A673 (cell line): ENCODE measurements at regions not wholly inside any gene's neighbourhood (a gene's known extent, or its start where the extent isn't known, plus 50 kb on each side); places are given as distances from the start of the nearest gene placed in this dataset.

ENCODE experiments used
- BruUV-seq: library from RNA; stranded (reverse); fragments of 400-500 nt; replicated peaks from 2 replicates; lab custom pipeline; 2021; lab: Mats Ljungman, UMichigan
- CTCF ChIA-PET: fragments of 300-600 bp; sonication (Branson Sonifier 250); formaldehyde crosslinking; loops from one replicate; lab custom pipeline; 2022; ENCODE audit warnings: antibody characterized with exemption; lab: Charles Lee
- POLR2A ChIA-PET: fragments of 300-600 bp; sonication (Branson Sonifier 250); formaldehyde crosslinking; loops from one replicate; lab custom pipeline; 2022; ENCODE audit warnings: antibody characterized with exemption; ENCODE audit not compliant: low non-redundant PET; lab: Charles Lee
- DNase-seq: peaks from one replicate; pipeline ENCODE4 v3.0.0-alpha.2; 2015; ENCODE audit warnings: low spot score
- H3K27ac ChIP-seq: fragments of 200-600 bp; sonication (generic); 2 replicates; pipeline ENCODE4 v1.5.1; 2016; ENCODE audit warnings: mixed run types, low read depth, mild to moderate bottlenecking, mixed read lengths, antibody characterized with exemption, low read length; ENCODE audit not compliant: poor library complexity, severe bottlenecking
- H3K27me3 ChIP-seq: fragments of 200-600 bp; sonication (generic); replicated peaks from 2 replicates; pipeline ENCODE4 v1.6.1; 2017; ENCODE audit warnings: mixed run types, low read depth, mild to moderate bottlenecking, mixed read lengths, antibody characterized with exemption, low read length; ENCODE audit not compliant: insufficient read depth, poor library complexity
- H3K36me3 ChIP-seq: fragments of 200-600 bp; sonication (generic); 2 replicates; pipeline ENCODE4 v1.6.1; 2016; ENCODE audit warnings: mixed run types, mild to moderate bottlenecking, mixed read lengths, antibody characterized with exemption, low read length; ENCODE audit not compliant: insufficient read depth, poor library complexity, severe bottlenecking
- H3K4me1 ChIP-seq: fragments of 200-600 bp; sonication (generic); 2 replicates; pipeline ENCODE4 v1.6.1; 2017; ENCODE audit warnings: mixed run types, mild to moderate bottlenecking, mixed read lengths, antibody characterized with exemption, low read length; ENCODE audit not compliant: insufficient read depth, poor library complexity, severe bottlenecking
- H3K4me3 ChIP-seq: fragments of 200-600 bp; sonication (generic); 2 replicates; pipeline ENCODE4 v1.5.1; 2016; ENCODE audit warnings: low read depth, mixed run types, mild to moderate bottlenecking, mixed read lengths, low read length; ENCODE audit not compliant: poor library complexity, severe bottlenecking
- H3K9me3 ChIP-seq: fragments of 200-600 bp; sonication (generic); 2 replicates; pipeline ENCODE4 v1.6.1; 2016; ENCODE audit warnings: mixed run types, low read depth, mild to moderate bottlenecking, mixed read lengths, antibody characterized with exemption, low read length; ENCODE audit not compliant: poor library complexity, severe bottlenecking
- EZH2 ChIP-seq: fragments of 200-600 bp; sonication (generic); IDR thresholded peaks from 2 replicates; pipeline ENCODE4 v1.6.1; 2017; ENCODE audit warnings: borderline replicate concordance, low read depth, mild to moderate bottlenecking, mixed read lengths, antibody characterized with exemption, low read length; ENCODE audit not compliant: poor library complexity, severe bottlenecking
- intact Hi-C: fragments of 100-400 bp; cut with micrococcal nuclease; formaldehyde crosslinking; loops from one replicate; pipeline ENCODE4 v1.10.0; 2022; ENCODE audit not compliant: unreplicated experiment
- TF ChIP-seq, protein P1 (sequence below): fragments of 300-800, 200-600 bp; sonication (generic); conservative IDR thresholded peaks from 2 replicates; pipeline ENCODE4 v1.5.1; 2017; ENCODE audit warnings: low read depth, mild to moderate bottlenecking, antibody characterized with exemption, low read length, moderate library complexity, mixed read lengths

DNA sequence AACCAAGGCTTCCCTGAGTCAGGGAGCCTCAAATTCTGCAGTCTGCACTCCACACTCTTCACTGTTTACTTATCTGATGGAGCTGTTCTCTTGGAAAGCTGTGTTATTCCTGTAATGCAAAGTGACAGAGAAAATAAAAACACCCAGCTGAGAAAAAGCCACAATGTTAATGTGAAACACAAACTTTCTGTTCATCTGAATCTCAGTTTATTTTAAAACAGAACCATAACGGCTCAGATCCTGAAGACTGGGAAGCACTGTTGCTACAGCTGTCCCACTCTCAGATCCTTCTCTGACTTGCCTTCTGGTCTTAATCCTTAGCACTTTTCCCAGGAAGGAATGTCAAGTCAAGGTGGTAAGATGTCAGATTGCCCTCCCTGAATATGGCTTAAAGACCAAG is 736.6 kb downstream of the DHX35 start:
- intact Hi-C loops = no loop called here
- CTCF ChIA-PET = no interaction called here
- H3K4me1 ChIP-seq = no peaks in the 10 kb centered on the region
- TF ChIP-seq, protein P1, sequence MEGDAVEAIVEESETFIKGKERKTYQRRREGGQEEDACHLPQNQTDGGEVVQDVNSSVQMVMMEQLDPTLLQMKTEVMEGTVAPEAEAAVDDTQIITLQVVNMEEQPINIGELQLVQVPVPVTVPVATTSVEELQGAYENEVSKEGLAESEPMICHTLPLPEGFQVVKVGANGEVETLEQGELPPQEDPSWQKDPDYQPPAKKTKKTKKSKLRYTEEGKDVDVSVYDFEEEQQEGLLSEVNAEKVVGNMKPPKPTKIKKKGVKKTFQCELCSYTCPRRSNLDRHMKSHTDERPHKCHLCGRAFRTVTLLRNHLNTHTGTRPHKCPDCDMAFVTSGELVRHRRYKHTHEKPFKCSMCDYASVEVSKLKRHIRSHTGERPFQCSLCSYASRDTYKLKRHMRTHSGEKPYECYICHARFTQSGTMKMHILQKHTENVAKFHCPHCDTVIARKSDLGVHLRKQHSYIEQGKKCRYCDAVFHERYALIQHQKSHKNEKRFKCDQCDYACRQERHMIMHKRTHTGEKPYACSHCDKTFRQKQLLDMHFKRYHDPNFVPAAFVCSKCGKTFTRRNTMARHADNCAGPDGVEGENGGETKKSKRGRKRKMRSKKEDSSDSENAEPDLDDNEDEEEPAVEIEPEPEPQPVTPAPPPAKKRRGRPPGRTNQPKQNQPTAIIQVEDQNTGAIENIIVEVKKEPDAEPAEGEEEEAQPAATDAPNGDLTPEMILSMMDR = no peak
- TF ChIP-seq EZH2 = no peak
- DNase-seq = no peak
- POLR2A ChIA-PET = no interaction called here
- H3K9me3 ChIP-seq = no peaks in the 10 kb centered on the region
- H3K27ac ChIP-seq = no peak overlapping the region
- H3K36me3 ChIP-seq = no peaks in the 10 kb centered on the region
- H3K27me3 ChIP-seq = peaks cover 5% of the 10 kb centered on the region
- no peak overlapping the region for H3K4me3 ChIP-seq
- no TSS peak for BruUV-seq

DNA sequence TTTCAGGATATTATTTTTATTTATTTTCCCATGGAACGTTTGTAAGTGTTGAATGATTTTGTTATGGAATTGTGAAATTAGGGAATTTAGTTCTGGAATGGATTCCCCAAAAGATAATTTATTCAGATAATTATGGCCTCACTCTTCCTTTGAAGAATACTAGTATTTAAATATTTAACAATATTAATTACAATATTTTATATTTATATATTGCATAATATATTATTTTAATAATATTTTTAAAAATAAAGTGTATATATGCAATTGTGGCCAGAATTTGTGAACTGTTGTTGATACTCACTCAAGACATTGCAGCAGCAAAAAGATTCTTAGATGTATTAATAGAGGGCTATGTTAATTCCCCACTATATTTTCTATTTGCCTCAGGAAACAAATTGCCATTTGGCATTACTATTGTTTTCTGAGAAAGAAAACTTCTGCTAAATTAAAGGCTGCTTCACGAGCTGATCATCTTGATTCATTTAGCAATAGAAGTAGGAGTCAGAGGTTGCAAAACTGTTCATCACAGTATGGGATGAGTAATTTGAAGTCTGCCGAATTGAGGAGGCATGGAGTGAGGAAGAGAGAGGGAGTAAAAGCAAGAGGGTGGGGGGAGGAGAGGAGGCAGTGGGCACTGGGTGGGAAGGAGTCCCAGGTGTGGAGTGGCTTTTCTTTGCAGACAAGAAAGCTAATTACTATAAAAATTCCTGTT is 729.2 kb downstream of the DHX35 start:
- Histone ChIP-seq H3K27me3 (peaks cover 9% of the 10 kb centered on the region), H3K4me3 (no peak overlapping the region), H3K9me3 (no peaks in the 10 kb centered on the region), H3K27ac (no peak overlapping the region), H3K4me1 (no peaks in the 10 kb centered on the region), H3K36me3 (no peaks in the 10 kb centered on the region)
- intact Hi-C loops = no loop called here
- DNase-seq = no peak
- CTCF ChIA-PET = no interaction called here
- BruUV-seq = no TSS peak
- POLR2A ChIA-PET = no interaction called here
- TF ChIP-seq, protein P1 = no peak
- no peak for TF ChIP-seq EZH2

DNA sequence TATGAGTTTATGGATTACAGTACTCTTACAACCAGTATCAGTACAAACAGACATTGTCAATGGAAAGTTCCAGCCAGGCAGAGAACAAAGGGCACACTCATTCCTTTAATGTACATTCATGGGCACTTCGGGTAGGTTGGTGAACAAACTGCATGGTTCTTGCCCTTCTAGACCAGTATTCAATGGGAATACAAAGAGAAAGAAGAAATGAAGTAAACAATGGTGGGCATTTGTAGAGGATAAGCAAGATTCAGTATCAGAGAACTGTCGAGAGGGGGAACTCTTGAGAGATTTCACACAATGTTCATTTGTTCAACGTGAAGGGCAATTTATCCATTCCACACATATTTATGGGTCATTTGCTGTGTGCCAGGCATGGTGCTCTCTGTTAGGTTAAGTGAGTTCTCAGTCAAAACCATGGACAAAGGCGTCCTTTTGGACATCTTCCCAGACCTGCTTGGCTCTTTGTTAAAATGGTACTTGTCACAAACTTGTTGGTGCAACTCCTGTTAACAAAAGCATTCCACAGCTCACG is 714.8 kb downstream of the DHX35 start:
- POLR2A ChIA-PET = no interaction called here
- Histone ChIP-seq H3K27me3 (peaks cover 5% of the 10 kb centered on the region), H3K9me3 (no peaks in the 10 kb centered on the region), H3K27ac (no peak overlapping the region), H3K36me3 (no peaks in the 10 kb centered on the region), H3K4me3 (no peak overlapping the region), H3K4me1 (no peaks in the 10 kb centered on the region)
- TF ChIP-seq EZH2 = no peak
- TF ChIP-seq, protein P1 = peak; percentile 54
- no TSS peak for BruUV-seq
- DNase-seq = peak; percentile 26
- intact Hi-C loops = no loop called here
- CTCF ChIA-PET = no interaction called here
